Glutamatergic neuron (in vitro differentiated cells): ENCODE measurements at regions not wholly inside any gene's neighbourhood (a gene's known extent, or its start where the extent isn't known, plus 50 kb on each side); places are given as distances from the start of the nearest gene placed in this dataset.

Experiments used
- DNase-seq: peaks from one replicate; pipeline ENCODE4 v3.0.0; 2022
- H3K27ac Mint-ChIP-seq: one replicate; pipeline ENCODE4 v1.8.0; 2020; ENCODE audit warnings: mild to moderate bottlenecking, mixed read lengths, inconsistent platforms; ENCODE audit not compliant: unreplicated experiment
- H3K27me3 Mint-ChIP-seq: one replicate; pipeline ENCODE4 v1.8.0; 2020; ENCODE audit warnings: mild to moderate bottlenecking, moderate library complexity, mixed read lengths, inconsistent platforms; ENCODE audit not compliant: unreplicated experiment
- H3K36me3 Mint-ChIP-seq: one replicate; pipeline ENCODE4 v1.8.0; 2020; ENCODE audit warnings: mild to moderate bottlenecking, mixed read lengths, inconsistent platforms; ENCODE audit not compliant: unreplicated experiment
- H3K4me1 Mint-ChIP-seq: one replicate; pipeline ENCODE4 v1.8.0; 2020; ENCODE audit warnings: mild to moderate bottlenecking, low read depth, mixed read lengths, inconsistent platforms; ENCODE audit not compliant: unreplicated experiment
- H3K4me3 Mint-ChIP-seq: one replicate; pipeline ENCODE4 v1.8.0; 2020; ENCODE audit warnings: mild to moderate bottlenecking, mixed read lengths, inconsistent platforms; ENCODE audit not compliant: unreplicated experiment
- H3K9me3 Mint-ChIP-seq: one replicate; pipeline ENCODE4 v1.8.0; 2020; ENCODE audit warnings: mild to moderate bottlenecking, moderate library complexity, mixed read lengths, inconsistent platforms; ENCODE audit not compliant: unreplicated experiment
- CTCF ChIP-seq: fragments of 200-600 bp; sonication (generic); IDR thresholded peaks from one replicate; pipeline ENCODE4 v1.5.0; 2021; ENCODE audit not compliant: partially characterized antibody, unreplicated experiment

- H3K27me3 Mint-ChIP-seq, result peaks cover 2% of the 10 kb centered on the region
- DNase-seq, result no peak
- H3K4me1 Mint-ChIP-seq, result peaks cover 18% of the 10 kb centered on the region
- H3K4me3 Mint-ChIP-seq, result no peak overlapping the region
- H3K9me3 Mint-ChIP-seq, result peaks cover 2% of the 10 kb centered on the region
- no peak for TF ChIP-seq CTCF
- no peak overlapping the region for H3K27ac Mint-ChIP-seq
- no peaks in the 10 kb centered on the region for H3K36me3 Mint-ChIP-seq
Measured at GRCh38 chr18:66136039-66136438, 385.2 kb downstream of the CDH7 start.

DNA sequence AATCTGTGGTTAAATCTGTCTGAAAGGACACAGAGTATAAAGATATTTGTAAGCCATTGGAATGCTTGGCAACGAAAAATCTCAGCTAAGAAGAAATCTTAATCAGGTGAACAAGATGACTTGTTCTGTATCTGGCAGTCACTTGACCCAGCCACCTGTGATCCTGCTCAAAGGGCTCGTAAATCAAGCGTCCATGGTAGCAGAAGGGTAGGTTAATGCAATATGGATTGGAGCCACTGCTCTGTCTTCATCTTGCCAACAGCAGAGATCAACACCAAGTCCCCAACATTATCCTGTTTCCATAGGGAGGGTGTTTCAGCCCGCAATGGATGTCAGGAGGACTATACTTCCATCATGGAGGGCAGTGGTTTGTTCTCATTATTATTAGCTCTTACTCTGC is 378.4 kb downstream of the CDH7 start:
- H3K36me3 Mint-ChIP-seq, result peaks cover 4% of the 10 kb centered on the region
- H3K9me3 Mint-ChIP-seq, result peaks cover 9% of the 10 kb centered on the region
- DNase-seq, result no peak
- TF ChIP-seq CTCF, result no peak
- H3K27ac Mint-ChIP-seq, result no peak overlapping the region
- H3K27me3 Mint-ChIP-seq, result peaks cover 2% of the 10 kb centered on the region
- H3K4me3 Mint-ChIP-seq, result no peak overlapping the region
- H3K4me1 Mint-ChIP-seq, result peaks cover 23% of the 10 kb centered on the region

DNA sequence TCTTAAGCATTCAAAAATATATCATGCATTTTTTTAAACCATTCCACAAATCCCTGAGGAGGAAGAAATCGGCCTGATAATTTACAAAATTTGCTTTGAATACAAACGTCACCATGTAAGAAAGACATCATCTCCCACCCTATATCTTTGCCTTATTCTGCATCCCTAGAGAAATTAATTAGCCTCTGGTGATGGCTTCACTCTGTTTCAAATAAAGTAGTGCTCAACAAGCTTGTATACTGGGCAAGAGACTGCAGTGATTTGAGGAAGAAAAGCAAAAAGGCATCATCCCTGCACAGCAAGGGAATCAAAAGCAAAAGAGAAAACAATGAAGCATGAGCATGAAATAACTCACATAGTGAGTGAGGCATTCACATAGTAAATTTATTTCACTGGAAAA is 375.5 kb downstream of the CDH7 start:
- Mint-ChIP-seq H3K9me3 (peaks cover 6% of the 10 kb centered on the region), H3K36me3 (peaks cover 4% of the 10 kb centered on the region), H3K4me3 (no peak overlapping the region), H3K27me3 (no peaks in the 10 kb centered on the region), H3K27ac (no peak overlapping the region), H3K4me1 (peaks cover 17% of the 10 kb centered on the region)
- no peak for TF ChIP-seq CTCF
- no peak for DNase-seq

DNA sequence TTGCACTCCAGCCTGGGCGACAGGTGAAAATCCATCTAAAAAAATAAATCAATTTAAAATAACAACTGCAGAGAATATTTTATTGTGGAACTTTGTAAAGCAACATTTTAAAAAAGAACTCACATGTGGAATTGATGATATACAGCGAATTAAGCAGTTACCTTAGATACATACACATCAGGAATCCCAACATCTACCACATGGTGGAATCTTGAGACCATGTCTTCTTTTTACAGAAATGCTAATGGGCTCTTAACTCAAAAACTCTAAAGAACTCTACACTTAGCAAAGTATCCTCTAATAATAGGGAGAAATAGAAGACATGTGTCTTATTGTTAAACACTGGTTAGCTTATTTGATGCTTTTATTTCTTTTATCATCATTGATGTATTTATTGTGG is 373.6 kb downstream of the CDH7 start:
- no peaks in the 10 kb centered on the region for H3K9me3 Mint-ChIP-seq
- H3K27ac Mint-ChIP-seq, result no peak overlapping the region
- H3K4me1 Mint-ChIP-seq, result peaks cover 10% of the 10 kb centered on the region
- TF ChIP-seq CTCF, result no peak
- H3K4me3 Mint-ChIP-seq, result no peak overlapping the region
- no peaks in the 10 kb centered on the region for H3K27me3 Mint-ChIP-seq
- no peaks in the 10 kb centered on the region for H3K36me3 Mint-ChIP-seq
- no peak for DNase-seq

DNA sequence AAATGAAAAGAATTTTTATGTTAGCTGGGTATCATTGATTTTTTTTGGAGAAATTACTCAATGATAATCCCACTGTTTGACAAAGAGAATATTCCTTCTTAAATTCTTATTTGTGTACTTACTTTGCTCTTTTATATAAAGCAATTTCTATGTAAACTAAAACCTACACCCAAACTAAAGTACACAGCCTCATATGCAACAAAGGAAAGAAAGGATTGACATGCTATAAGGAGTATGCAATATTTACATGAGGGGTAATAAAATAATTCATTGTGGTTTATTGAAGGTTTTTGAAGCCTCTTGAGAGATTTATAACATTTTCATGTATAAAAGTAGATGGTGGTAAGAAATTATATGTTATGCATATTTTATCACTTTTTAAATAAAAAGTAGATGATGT is 368.5 kb downstream of the CDH7 start:
- no peaks in the 10 kb centered on the region for H3K36me3 Mint-ChIP-seq
- no peak overlapping the region for H3K27ac Mint-ChIP-seq
- H3K9me3 Mint-ChIP-seq, result no peaks in the 10 kb centered on the region
- H3K4me3 Mint-ChIP-seq, result no peak overlapping the region
- H3K27me3 Mint-ChIP-seq, result no peaks in the 10 kb centered on the region
- no peak for TF ChIP-seq CTCF
- peaks cover 2% of the 10 kb centered on the region for H3K4me1 Mint-ChIP-seq
- DNase-seq, result no peak
